HepG2 (cell line): ENCODE measurements at regions not wholly inside any gene's neighbourhood (a gene's known extent, or its start where the extent isn't known, plus 50 kb on each side); places are given as distances from the start of the nearest gene placed in this dataset.

Experiments used
- ATAC-seq: fragments of 200-7000 bp; cut with Tn5 transposase; 3 replicates; pipeline ENCODE4 v1.9.1; 2020; ENCODE audit warnings: mild to moderate bottlenecking, moderate library complexity
- BruUV-seq: library from RNA; stranded (reverse); fragments of 400-500 nt; replicated peaks from 2 replicates; lab custom pipeline; 2021; lab: Mats Ljungman, UMichigan
- CTCF ChIA-PET: fragments of 300-600 bp; formaldehyde crosslinking; extraction: SDS; loops from one replicate; lab custom pipeline; 2021; ENCODE audit warnings: low total read pairs, inconsistent platforms, low intra/inter-chr PET ratio; lab: Yijun Ruan, JAX
- POLR2A ChIA-PET: fragments of 350-600 bp; sonication (Branson Sonifier 250); formaldehyde crosslinking; loops from one replicate; lab custom pipeline; 2020; ENCODE audit warnings: antibody characterized with exemption, inconsistent platforms; lab: Yijun Ruan, JAX
- DNase-seq: peaks from one replicate; pipeline ENCODE4 v3.0.0-alpha.2; 2015; ENCODE audit warnings: low spot score
- FAIRE-seq: peaks from 3 replicates; lab custom pipeline; 2011; peaks lifted over from hg19 to GRCh38; lab: Jason Lieb, UNC
- H2AFZ ChIP-seq: one replicate; pipeline ENCODE4 v1.6.1; 2011; ENCODE audit warnings: low read length, inconsistent platforms
- H3K27ac ChIP-seq: fragments of 300-600 bp; 3 replicates; pipeline ENCODE4 v1.8.0; 2011; ENCODE audit warnings: mixed run types, mild to moderate bottlenecking, mixed read lengths, low read length, inconsistent platforms; ENCODE audit not compliant: insufficient read depth; ENCODE audit errors: extremely low read length
- H3K27me3 ChIP-seq, 2 experiments: fragments of 200-600 bp in 1 of 2; 2 replicates in 1 of 2; 3 replicates in 1 of 2; pipeline versions ENCODE4 v1.6.0 to v1.8.0; 2011; ENCODE audit warnings: low read length in 2 of 2, mild to moderate bottlenecking in 2 of 2, moderate library complexity in 2 of 2, inconsistent platforms in 1 of 2; ENCODE audit not compliant: insufficient read depth in 2 of 2, control insufficient read depth in 1 of 2
- H3K36me3 ChIP-seq, 2 experiments: fragments of 200-600 bp in 1 of 2; replicated peaks in 1 of 2; 2 replicates in 1 of 2; 3 replicates in 1 of 2; pipeline versions ENCODE4 v1.5.1 to v1.8.0; 2011; ENCODE audit warnings: low read length in 2 of 2, inconsistent platforms in 1 of 2; ENCODE audit not compliant: insufficient read depth in 2 of 2, control insufficient read depth in 1 of 2
- H3K4me1 ChIP-seq: 2 replicates; pipeline ENCODE4 v1.5.1; 2012; ENCODE audit warnings: low read length, inconsistent platforms; ENCODE audit not compliant: insufficient read depth
- H3K4me2 ChIP-seq: 2 replicates; pipeline ENCODE4 v1.6.0; 2011; ENCODE audit warnings: low read depth, low read length, inconsistent platforms
- H3K4me3 ChIP-seq, 3 experiments: fragments of 200-600 bp in 1 of 3; sonication (generic), shearing (Covaris generic) in 1 of 3; replicated peaks in 1 of 3; 2 replicates each; pipeline ENCODE4 v1.5.1; 2011 to 2016; ENCODE audit warnings: low read length in 3 of 3, inconsistent platforms in 2 of 3, low read depth in 2 of 3, mild to moderate bottlenecking in 2 of 3, control low read depth in 1 of 3, mixed read lengths in 1 of 3; ENCODE audit not compliant: insufficient read depth in 1 of 3
- H3K79me2 ChIP-seq: one replicate; pipeline ENCODE4 v1.6.1; 2011; ENCODE audit warnings: low read length, inconsistent platforms; ENCODE audit not compliant: insufficient read depth
- H3K9ac ChIP-seq: 2 replicates; pipeline ENCODE4 v1.6.0; 2011; ENCODE audit warnings: mild to moderate bottlenecking, low read depth, low read length, inconsistent platforms; ENCODE audit not compliant: insufficient read depth
- H3K9me3 ChIP-seq: 2 replicates; pipeline ENCODE4 v1.5.1; 2012; ENCODE audit warnings: mild to moderate bottlenecking, low read length
- H4K20me1 ChIP-seq: 2 replicates; pipeline ENCODE4 v1.6.0; 2011; ENCODE audit warnings: inconsistent platforms, mild to moderate bottlenecking, low read length, moderate library complexity; ENCODE audit not compliant: insufficient read depth
- DNMT3B ChIP-seq: conservative IDR thresholded peaks from 2 replicates; pipeline ENCODE4 v1.6.1; 2016; ENCODE audit warnings: missing biosample characterization, control low read depth
- EED ChIP-seq: sonication (generic); formaldehyde crosslinking; IDR thresholded peaks from 2 replicates; pipeline ENCODE4 v1.5.0; 2020; ENCODE audit warnings: mild to moderate bottlenecking, missing genetic modification reagents
- GABPB1 ChIP-seq: IDR thresholded peaks from 2 replicates; pipeline ENCODE4 v1.6.1; 2016; ENCODE audit warnings: mild to moderate bottlenecking, missing genetic modification reagents, moderate library complexity, missing compliant biosample characterization
- SKIL ChIP-seq: sonication (generic); formaldehyde crosslinking; IDR thresholded peaks from 2 replicates; pipeline ENCODE4 v1.8.0; 2022; ENCODE audit warnings: missing genetic modification reagents, mild to moderate bottlenecking, moderate library complexity, borderline replicate concordance
- ZNF296 ChIP-seq: sonication (generic); formaldehyde crosslinking; conservative IDR thresholded peaks from 2 replicates; pipeline ENCODE4 v1.5.0; 2020; ENCODE audit warnings: mild to moderate bottlenecking, missing genetic modification reagents
- ZNF572 ChIP-seq: sonication (generic); formaldehyde crosslinking; IDR thresholded peaks from 2 replicates; pipeline ENCODE4 v1.5.1; 2020; ENCODE audit warnings: mild to moderate bottlenecking, missing genetic modification reagents
- ZNF747 ChIP-seq: sonication (generic); formaldehyde crosslinking; IDR thresholded peaks from 2 replicates; pipeline ENCODE4 v1.8.1; 2023; ENCODE audit warnings: missing genetic modification reagents, mild to moderate bottlenecking, borderline replicate concordance
- WGBS: methylation state at CpG from one replicate; pipeline ENCODE4 v1.1.6; 2017; ENCODE audit warnings: low lambda C conversion rate; 5-methylcytosine and 5-hydroxymethylcytosine counted together
- in situ Hi-C: cut with HindIII; loops from 2 replicates; pipeline ENCODE4 v1.10.0; 2017; ENCODE audit warnings: low pct_unique_long_range_greater_than_20kb; ENCODE audit not compliant: extremely low pct_ligation_motif_present
- intact Hi-C: fragments of 100-400 bp; cut with micrococcal nuclease; formaldehyde crosslinking; loops from one replicate; pipeline ENCODE4 v1.10.0; 2022; ENCODE audit not compliant: unreplicated experiment
- TF ChIP-seq, protein P1 (sequence below): sonication (generic); formaldehyde crosslinking; IDR thresholded peaks from 2 replicates; pipeline ENCODE4 v1.4.0; 2020; ENCODE audit warnings: missing genetic modification reagents
- TF ChIP-seq, protein P2 (sequence below): fragments of 450-650 bp; IDR thresholded peaks from 2 replicates; pipeline ENCODE4 v1.6.1; 2016

- TF ChIP-seq ZNF747 (CRISPR knock-in tag) (no peak), EED (no peak), ZNF572 (no peak), DNMT3B (CRISPR knock-in tag) (no peak), SKIL (CRISPR knock-in tag) (no peak), GABPB1 (CRISPR knock-in tag) (no peak), ZNF296 (CRISPR knock-in tag) (no peak)
- TF ChIP-seq, protein P1, sequence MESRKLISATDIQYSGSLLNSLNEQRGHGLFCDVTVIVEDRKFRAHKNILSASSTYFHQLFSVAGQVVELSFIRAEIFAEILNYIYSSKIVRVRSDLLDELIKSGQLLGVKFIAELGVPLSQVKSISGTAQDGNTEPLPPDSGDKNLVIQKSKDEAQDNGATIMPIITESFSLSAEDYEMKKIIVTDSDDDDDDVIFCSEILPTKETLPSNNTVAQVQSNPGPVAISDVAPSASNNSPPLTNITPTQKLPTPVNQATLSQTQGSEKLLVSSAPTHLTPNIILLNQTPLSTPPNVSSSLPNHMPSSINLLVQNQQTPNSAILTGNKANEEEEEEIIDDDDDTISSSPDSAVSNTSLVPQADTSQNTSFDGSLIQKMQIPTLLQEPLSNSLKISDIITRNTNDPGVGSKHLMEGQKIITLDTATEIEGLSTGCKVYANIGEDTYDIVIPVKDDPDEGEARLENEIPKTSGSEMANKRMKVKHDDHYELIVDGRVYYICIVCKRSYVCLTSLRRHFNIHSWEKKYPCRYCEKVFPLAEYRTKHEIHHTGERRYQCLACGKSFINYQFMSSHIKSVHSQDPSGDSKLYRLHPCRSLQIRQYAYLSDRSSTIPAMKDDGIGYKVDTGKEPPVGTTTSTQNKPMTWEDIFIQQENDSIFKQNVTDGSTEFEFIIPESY (CRISPR knock-in tag) = no peak
- TF ChIP-seq, protein P2, sequence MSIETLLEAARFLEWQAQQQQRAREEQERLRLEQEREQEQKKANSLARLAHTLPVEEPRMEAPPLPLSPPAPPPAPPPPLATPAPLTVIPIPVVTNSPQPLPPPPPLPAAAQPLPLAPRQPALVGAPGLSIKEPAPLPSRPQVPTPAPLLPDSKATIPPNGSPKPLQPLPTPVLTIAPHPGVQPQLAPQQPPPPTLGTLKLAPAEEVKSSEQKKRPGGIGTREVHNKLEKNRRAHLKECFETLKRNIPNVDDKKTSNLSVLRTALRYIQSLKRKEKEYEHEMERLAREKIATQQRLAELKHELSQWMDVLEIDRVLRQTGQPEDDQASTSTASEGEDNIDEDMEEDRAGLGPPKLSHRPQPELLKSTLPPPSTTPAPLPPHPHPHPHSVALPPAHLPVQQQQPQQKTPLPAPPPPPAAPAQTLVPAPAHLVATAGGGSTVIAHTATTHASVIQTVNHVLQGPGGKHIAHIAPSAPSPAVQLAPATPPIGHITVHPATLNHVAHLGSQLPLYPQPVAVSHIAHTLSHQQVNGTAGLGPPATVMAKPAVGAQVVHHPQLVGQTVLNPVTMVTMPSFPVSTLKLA = no peak
- TF ChIP-seq, all 625 proteins: peak for 0
- FAIRE-seq = no peak
- Histone ChIP-seq H3K4me2 (no peak overlapping the region), H3K4me1 (no peaks in the 10 kb centered on the region), H3K27ac (no peak overlapping the region), H3K36me3 (no peaks in the 10 kb centered on the region), H3K4me3 (no peak overlapping the region), H2AFZ (no peak overlapping the region), H3K9me3 (no peaks in the 10 kb centered on the region), H3K9ac (no peak overlapping the region), H4K20me1 (no peaks in the 10 kb centered on the region), H3K27me3 (peaks cover 0 to 8% of the 10 kb centered on the region in 2 experiments; a peak in 1 of 5 replicates), H3K79me2 (no peaks in the 10 kb centered on the region)
- 8% methylated on average over 3 of the region's 3 CpGs for WGBS
- ChIA-PET POLR2A (no interaction called here), CTCF (no interaction called here)
- intact Hi-C loops = no loop called here
- ATAC-seq = no peak
- BruUV-seq = no TSS peak
- no peak for DNase-seq
- in situ Hi-C loops = no loop called here
Measured at GRCh38 chr10:4647109-4647785, 178.8 kb upstream of the AKR1E2 start.
